NCI-H774 (cell line): ENCODE measurements at regions not wholly inside any gene's neighbourhood (a gene's known extent, or its start where the extent isn't known, plus 50 kb on each side); places are given as distances from the start of the nearest gene placed in this dataset.

Source experiments
- DNase-seq: peaks from one replicate; lab custom pipeline; 2025; lab: John Stamatoyannopoulos, UW

DNA sequence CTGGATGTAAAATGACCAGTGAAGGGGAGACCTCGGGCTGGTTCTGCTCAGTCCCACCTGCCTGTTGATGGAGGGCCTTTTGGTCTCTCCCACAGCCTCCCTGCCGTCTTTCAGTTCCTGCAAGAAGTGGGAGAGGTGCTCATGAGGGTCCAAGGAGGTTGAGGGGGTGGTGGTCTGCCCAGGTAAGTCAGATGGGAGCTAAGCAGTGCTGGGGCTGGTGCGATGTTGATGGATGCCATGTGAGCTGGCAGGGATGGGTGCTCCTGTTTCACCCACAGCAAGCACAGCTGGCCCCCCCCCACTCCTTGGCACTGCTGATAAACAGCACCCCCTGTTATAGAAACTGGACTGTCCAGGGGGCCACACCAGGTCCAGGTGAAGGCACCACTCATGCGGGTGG is 145.6 kb downstream of the NSG2 start:
- no peak for DNase-seq

DNA sequence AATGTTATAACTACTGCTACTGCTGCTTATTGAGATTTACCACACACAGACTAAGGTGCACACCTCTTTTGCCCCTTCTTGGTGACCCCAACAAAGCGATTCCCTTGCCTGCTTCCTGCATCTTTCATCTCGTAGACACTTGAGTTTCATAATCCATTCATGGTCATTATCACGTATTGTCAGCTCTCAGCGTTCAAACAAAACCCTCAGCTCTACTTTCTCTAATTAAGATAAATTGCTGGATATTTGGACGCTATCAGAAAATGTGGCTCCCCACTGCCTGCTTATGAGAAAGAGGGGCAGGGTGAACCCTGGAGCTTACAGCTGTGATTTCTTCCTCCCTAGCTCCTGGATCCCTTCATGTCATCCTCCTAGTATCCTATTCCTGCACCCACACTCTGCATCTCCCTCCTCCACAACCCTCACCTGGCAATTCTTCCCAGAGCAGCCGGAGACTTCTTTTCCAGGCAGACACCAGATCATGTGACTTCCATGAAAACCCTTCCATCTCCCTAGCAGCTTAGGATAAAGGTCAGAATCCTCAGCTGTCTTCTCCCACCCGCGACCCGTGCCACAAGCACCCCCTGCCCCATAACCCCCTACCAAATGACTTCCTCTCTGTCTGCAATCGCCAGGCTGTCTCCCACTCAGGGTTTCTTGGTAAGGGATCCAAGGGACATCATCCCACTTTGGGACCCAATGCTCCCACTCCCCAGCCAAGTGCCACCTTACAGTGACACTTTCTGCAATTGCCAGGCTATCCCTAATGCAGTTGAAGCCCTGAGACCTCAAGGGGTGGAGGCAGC is 146.5 kb downstream of the NSG2 start:
- DNase-seq, result no peak

DNA sequence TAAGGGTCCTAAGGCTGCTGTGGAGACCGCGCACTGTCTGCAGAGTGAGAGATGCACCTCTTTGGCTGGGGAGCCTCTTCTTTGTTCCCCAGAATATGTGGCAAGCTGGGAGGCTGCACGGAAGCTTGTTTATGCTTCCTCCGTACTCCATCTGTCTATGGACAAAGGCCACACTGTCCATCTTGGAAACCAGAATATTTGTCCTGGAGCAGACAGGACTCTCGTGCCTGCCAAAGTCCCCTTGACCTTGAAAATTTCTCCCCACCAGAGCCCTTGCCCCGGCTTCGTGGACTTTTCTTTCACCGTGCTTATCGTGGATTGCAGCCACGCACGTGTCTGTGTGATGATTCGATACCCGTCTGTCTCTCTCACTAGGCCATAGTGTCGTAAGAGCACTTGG is 147.4 kb downstream of the NSG2 start:
- no peak for DNase-seq

DNA sequence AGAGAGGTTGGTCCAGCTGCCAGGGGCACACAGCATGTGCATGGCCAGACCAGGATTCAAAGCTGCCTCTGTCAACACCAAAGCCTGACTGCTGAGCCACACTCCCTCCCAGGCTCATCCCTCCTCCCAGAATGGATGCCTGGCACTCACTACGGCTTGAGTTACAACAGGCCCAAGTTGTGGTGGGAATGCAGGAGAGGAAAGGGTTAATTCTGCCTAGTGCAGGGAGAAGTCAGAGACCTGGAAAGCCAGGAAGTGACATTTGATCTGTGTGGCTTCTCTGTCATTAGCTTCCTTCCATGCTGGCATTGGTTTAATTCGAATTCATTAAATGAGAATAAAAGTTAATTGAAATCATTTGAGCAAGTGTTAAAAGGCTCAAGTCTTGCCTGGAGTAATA is 150.0 kb downstream of the NSG2 start:
- DNase-seq, result no peak

DNA sequence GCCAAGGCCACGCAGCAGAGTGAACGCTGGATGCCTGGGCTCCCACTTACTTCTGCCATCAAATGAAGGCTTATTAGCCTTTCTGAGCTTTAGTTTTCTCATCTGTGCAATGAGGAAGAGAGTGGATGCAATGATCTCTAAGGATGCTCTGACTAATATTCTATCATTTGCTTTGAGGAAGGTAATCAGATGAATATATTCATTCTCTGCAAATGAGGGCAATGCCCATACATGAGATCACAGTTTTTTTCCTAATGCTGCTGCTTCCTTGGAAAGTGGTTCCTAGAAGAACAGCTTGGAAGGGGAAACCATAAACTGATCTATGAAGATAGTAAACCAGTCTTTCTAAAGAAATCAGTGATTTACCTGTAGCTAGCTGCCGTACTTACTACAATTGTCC is 152.4 kb downstream of the NSG2 start:
- DNase-seq, result no peak

DNA sequence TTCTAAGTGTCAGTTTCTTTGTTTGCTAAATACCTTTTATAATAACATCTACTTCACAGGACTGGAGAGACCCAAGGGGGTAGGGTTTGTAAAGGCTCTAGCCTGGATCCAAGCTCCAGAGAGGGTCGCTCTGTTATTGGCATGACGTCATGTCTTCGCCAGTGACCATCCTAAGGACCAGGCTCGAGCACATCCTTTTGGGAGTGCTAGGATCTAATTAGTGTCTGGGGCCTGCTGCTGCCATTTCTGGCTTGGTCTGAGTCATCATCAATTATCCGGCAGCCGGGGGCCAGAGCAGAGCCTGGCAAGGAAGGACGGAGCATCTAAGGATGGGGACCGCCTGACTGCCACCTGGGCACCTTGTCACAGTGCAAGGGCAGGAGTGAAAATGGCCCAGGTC is 153.0 kb downstream of the NSG2 start:
- DNase-seq, result no peak

DNA sequence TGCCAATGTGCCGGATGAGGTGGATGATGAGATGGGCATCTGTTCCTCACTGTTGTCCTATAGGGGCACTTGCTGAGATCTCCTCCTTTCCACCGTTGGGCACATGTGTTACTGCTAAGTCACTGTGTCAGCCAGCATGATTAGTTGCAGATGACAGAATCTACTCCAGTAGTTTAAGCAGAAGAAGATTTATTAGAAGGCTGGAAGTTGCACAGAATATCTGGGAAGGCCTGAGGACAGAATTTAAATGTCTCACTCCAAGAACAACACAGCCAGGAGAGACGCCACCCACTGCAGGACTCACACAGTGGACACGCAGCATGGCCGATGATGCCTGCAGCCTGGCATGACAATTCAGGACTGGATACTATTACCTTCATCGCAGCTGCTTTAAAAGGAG is 157.5 kb downstream of the NSG2 start:
- no peak for DNase-seq

DNA sequence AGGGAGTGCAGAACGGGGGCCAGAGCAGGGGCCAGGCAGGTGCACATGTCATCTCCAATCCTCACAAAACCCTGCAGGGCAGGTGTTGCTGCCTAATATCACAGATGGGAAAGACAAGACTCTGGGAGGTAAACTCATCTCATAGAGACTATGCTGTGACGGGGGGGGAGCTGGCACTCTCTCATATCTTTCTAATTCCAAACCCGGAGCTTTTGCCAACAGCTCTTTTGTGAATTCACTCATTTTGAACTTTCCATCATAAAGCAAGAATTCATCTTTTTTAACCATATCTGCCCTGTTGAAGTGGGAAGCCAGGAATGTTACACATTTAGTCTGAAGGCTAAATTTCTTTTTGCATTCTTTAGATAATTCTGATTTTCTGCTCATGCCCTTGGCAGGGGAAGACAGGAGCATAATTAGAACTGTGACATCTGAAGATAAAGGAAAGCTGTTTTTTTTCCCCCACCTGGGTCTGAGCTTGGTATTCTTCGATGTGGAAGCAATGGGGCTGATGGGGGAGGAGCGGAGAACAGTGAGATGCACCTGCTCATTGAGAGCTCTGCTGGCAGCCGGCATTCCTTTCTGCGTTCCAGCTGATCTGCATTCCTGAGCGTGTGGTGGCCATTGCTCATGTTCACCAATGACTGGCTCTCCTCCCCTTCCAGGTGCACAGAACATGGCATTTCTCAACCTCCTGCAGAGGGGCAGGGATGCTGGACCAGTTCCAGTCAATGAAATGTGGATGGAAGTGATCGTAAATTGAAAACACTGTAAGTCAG is 159.2 kb downstream of the NSG2 start:
- peak; percentile 28 for DNase-seq

DNA sequence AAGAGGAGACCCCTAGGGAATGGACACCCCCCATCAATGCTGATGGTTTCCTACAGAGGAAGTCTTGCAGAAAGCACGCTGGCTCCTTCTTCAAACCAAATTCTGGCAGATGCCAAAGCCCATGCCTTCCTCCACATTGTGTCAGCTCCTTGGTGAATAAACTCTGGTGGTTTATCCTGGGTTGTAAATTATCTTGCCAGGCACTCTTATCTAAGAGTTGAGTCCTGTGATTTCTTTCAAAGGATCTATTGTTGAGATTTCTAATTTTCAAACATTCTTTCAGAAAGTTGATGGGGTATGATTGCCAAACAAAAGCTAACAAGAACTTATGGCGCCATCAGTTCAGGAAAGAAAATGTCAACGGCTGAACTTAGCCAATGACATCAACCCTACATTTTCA is 160.4 kb downstream of the NSG2 start:
- DNase-seq, result no peak

DNA sequence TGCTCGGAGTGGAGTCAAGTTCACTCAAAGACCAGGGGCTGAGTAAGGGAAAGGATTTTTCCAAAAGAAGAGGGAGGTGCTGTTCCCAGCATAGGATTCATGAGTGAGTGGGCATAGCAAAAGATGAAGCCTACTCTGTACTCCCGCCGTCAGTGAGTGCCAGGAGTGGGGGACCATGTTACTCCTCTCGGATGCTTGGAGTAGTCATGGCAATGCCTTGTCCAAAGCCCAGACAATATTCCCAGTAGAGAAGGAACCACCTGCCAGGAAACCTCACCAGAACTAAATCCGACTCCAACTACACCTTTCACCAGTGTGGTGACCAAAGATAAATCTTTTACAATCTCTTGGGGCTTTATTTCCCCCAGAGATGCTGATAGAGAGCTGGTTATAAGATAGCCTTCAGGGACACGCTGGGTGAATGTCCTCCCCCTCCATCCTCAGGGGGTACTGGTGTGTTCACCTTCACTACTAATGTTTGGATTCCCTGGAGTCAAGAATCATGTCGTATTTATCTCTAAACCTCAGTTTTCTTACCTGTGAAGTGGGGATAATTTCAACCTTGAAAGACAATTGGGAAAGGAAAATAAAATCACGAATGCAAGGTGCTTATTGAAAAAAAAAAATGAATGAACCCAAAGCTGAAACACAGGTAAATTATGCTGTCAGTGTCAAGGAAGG is 165.2 kb downstream of the NSG2 start:
- DNase-seq, result no peak

DNA sequence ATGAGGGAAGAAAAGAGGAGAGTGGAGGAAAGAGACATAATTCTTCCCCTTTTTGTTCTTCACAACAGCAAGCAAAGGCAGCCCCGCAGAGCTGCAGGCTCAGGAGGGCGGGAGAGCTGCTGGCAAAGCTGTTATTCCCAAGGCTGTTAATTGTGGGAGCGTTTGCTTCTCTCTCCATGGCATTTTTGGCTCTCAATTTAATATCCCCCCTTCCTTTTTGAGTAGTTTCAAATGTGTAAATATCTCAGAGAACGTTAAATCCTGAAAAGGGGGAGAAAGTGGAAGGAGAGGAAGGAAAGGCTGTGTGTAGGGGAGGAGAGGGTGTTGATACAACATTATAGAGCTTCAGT is 165.7 kb downstream of the NSG2 start:
- DNase-seq, result no peak

DNA sequence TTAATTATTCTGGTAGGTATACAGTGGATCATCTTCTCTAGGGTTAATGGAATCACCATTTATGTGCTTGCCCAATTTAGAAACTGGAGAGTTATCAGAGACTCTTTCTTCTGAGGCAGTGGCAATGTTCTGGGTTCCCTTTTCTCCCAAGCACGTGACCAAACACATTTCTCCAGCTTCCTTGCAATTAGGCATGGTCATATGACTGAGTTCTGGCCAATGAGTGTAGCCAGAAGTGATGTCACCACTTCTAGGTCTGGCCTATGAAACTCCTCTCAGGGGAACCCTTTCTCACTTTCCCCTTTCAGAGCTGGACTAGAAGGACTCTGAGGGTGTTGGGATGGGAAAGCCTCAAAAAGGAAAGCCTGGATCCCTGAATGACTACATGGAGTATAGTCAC is 172.0 kb downstream of the NSG2 start:
- DNase-seq, result no peak

DNA sequence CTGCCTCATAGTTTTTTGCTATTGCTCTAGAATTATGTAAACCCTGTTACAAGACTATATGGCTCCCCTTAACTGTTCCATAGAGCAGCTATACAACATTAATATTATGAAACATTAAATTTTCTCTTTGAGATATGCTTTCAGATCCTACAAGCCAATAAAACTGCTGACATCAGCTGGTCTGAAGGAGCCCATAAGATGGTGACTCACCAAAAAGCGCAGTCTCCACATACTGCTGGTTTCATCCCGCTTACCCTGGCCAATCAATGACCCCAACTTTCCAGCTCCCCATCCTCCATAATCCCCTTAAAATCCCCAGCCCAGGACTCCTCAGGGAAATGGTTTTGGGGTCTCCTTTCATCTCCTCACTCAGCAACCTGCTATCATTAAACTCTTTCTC is 172.7 kb downstream of the NSG2 start:
- no peak for DNase-seq

DNA sequence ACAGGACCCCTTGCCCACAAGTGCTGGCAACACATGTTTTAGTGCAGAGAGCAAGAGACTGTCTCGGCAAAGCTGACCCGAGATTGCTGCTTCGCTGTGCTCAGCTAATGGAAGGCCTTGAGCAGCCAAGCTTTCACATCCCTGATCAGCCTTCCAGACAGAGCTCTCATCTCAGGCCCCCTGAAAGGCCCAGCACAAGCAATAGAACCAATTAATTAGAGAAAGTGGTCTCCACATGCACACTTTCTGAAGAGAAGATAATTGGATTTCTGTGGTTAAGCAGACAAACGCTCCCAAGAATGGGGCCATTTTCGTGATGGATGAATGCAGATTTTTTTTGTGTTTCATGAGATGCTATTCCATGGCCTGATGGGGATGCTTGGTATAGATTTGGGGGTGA is 174.9 kb downstream of the NSG2 start:
- DNase-seq, result no peak

DNA sequence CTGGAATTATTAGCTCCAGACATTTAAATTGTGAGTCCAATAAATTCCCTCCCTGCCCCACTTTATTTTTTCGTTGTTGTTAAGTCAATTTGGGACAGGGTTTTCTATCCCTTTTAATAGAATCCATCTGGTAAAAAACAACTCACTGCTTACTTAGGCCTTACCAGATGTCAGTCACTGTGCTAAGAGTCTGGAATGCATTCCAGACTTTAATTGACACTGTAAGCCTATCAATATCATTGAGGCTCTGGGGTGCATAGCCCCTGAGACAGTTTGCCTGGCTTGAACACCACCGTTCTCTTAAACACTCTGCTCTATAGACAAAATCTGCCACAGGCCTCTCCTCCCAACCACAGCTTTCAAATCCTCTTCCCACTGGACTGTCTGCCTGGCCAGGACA is 175.9 kb downstream of the NSG2 start:
- DNase-seq, result no peak

DNA sequence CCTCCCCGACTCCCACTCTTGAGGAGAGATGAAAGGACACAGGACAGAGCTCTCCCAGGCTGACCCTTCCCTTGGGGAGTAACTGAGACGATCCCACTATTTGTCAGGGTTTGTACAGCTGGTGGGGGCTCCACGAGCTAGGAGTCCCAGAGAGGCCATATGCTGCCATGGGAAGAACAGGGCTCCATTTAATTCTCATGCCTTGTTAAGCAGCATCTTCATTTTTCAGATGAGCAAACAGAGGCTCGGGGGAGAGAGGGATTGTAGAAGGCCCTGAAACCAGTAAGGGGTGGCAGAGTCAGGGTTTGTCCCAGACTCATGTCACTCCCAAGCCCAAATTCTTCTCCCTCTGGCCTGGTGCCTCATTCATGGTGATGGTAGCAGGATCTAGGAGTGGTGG is 176.4 kb downstream of the NSG2 start:
- DNase-seq, result no peak

DNA sequence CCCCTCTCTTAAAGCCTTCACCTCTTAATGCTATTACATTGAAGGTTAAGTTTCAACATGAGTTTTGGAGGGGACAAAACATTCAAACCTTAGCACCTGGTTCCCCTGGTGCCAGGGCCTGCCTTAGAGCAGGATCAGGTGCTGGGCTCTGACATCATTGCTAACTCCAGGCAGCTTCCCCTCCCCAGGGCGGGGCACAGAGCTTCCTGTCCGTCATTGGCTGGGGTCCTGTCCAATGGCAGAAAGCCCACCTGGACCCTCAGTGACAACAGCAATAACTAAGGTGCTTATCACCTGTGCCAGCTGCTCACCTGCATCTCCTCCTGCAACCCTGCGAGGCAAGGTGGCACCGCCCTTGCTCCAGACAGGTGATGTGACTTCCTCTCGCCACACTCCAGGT is 177.4 kb downstream of the NSG2 start:
- DNase-seq, result no peak

DNA sequence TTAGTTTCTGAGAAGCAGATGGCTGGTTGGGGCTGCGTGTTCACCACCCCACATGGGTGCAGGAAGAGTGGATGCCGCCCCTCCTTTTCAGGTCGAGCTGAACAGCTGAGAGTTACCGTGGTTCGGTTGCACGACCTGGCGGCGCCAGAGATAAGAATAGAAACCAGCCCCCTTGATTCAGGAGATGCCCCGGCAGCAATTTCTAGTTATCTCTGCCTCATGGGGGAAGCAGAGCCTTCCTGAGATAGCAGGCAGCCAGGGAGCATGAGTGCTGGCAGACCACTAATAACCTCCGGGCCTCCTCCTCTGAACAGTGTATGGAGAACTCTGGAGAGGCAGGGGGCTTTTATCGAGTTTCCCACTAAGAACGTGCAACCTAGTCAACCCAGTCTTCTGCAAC is 177.8 kb downstream of the NSG2 start:
- no peak for DNase-seq

DNA sequence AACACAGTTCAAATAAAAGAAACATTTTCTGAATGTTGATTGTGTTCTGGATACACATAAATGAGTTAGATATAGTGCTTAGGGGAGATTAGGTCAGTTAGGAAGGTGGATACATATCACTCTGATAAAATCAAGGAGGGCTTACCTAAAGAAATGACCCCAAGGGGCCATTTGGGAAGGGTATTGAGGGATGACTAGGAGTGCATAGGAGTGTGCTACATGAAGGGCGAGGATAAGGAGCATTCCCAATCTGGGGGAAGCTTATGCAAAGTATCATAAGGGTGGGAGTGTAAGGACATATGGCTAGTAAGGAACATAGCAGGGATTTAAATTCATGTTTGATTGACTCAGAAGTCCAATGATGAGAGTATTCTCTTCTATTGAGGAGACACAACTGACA is 183.6 kb downstream of the NSG2 start:
- DNase-seq, result no peak

DNA sequence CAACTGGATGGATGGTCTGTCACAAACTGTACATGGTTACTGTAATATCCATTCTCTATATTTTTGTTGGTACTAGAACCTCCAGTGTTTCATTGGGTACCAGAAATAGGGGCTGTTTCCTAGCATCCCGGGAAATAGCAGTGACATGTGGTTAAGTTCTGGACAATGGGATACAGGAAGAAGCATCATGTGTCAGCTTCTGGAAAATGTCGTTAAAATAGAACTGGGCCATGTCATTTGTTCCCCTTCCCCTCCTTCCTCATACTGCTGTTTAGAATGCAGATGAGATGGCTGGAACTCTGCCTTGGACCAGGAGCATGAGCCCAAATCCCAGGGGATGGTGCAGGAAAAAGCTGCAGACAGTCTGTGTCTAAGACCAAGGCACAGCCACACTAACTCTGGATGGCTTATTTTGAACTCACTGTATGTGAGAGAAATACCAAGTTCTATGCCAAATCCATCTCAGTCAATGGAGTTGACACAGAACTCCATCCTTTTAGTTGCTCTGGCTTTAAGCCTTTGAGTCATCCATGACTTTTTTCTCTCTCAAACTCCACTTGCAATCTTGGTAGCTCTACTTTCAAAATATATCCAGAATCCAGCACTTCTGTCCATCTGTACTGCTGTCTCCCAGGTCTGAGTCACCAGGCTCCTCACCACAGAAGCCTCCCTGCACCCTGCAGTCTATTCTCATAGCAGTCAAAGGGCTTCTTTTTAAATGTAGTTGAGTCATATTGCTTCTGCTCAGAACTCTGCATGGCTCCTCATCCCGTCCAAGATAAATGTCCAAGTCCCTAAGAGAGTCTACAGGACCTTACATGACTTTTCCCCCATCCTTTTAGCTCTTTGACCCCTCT is 184.2 kb downstream of the NSG2 start:
- DNase-seq, result no peak

DNA sequence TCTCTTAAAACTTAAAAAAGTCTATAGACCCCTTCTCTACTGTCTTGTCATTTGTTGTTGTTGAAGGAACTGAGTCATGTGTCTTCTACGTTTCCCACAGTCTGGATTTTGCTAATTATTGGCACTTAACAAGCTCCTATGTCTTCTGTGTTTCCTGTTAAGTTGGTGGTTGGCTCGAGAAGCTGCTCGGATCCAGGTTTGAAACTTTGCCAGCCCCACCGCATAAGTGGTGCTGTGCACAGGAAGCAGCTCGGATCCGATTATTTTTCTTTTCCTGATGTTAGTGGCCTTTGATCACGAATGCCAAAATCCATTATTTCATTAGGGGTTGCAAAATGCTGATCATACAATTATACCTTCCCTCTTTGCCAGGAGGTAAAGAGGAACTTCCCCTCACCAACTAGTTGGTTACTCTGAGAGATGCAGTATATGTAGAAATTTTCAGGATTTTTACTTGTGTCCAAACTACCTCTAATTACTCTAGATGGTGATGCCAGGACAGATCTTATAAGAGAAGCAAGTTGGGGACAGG is 186.5 kb downstream of the NSG2 start:
- no peak for DNase-seq

DNA sequence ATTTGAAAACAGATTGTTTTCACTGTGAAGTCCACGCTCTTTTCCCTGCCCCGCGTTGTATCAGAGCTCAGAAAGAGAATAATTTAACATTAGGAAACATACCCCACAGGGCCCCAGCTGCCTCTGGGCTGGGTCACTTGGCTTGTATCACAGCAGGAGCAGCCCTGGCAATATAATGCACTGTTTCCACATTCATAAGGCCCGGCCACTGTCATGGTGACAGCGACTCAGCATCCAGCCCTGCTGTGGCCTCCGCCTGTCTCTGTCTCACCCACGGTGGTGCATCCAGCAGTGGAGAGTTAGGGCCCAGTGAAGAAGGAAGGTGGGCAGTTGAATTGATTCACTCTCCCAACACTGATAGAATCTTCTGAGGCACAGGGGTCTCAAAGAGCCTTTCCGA is 188.9 kb downstream of the NSG2 start:
- no peak for DNase-seq
